SJSA1 (cell line): ENCODE measurements at regions not wholly inside any gene's neighbourhood (a gene's known extent, or its start where the extent isn't known, plus 50 kb on each side); places are given as distances from the start of the nearest gene placed in this dataset.
"Not testable (repeated sequence)": the region's sequence is repeated elsewhere in the genome, so short reads cannot be mapped to it uniquely, and the experiment has no call there.

ENCODE experiments used
- DNase-seq, 2 experiments: peaks; one replicate each; pipeline ENCODE4 v3.0.0-alpha.2; 2015 to 2020; ENCODE audit warnings: low spot score in 2 of 2, low read depth in 1 of 2
- H3K27ac ChIP-seq: fragments of 250-450 bp; sonication (Bioruptor Pico); 2 replicates; pipeline ENCODE4 v1.5.1; 2020; ENCODE audit warnings: mild to moderate bottlenecking, moderate library complexity
- H3K27me3 ChIP-seq: fragments of 250-450 bp; sonication (Bioruptor Pico); replicated peaks from 2 replicates; pipeline ENCODE4 v1.5.1; 2020; ENCODE audit warnings: mild to moderate bottlenecking, moderate library complexity
- H3K36me3 ChIP-seq: fragments of 250-450 bp; sonication (Bioruptor Pico); 2 replicates; pipeline ENCODE4 v1.5.1; 2020; ENCODE audit warnings: mild to moderate bottlenecking
- H3K4me1 ChIP-seq: fragments of 250-450 bp; sonication (Bioruptor Pico); replicated peaks from 2 replicates; pipeline ENCODE4 v1.6.1; 2021; ENCODE audit warnings: mild to moderate bottlenecking
- H3K4me3 ChIP-seq: fragments of 250-450 bp; sonication (Bioruptor Pico); 2 replicates; pipeline ENCODE4 v1.5.1; 2020; ENCODE audit warnings: mild to moderate bottlenecking
- H3K9me3 ChIP-seq: fragments of 250-450 bp; sonication (Bioruptor Pico); replicated peaks from 2 replicates; pipeline ENCODE4 v1.5.1; 2020; ENCODE audit warnings: mild to moderate bottlenecking

DNA sequence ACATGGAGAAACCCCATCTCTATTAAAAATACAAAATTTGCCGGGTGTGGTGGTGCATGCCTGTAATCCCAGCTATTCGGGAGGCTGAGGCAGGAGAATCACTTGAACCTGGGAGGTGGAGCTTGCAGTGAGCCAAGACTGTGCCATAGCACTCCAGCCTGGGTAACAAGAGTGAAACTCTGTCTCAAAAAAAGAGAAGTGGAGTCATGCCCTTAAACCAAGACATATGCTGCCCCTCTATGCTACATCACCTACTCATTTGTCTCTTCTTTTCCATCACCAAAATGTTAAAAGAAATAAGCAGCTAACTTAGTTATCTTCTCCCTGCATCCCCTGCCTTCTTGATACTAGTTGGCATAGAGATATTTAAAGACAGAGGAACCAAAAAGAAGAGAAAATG, 63.4 kb upstream of the RBPJ start:
- H3K27me3 ChIP-seq, DNase-seq, H3K36me3 ChIP-seq, H3K4me3 ChIP-seq, H3K9me3 ChIP-seq, H3K27ac ChIP-seq, H3K4me1 ChIP-seq: not testable (repeated sequence)

- Histone ChIP-seq H3K36me3 (no peaks in the 10 kb centered on the region), H3K9me3 (no peaks in the 10 kb centered on the region), H3K27ac (no peak overlapping the region), H3K4me3 (no peak overlapping the region), H3K27me3 (no peaks in the 10 kb centered on the region), H3K4me1 (no peaks in the 10 kb centered on the region)
- no peak for DNase-seq
These were observed 63.0 kb upstream of the RBPJ start for GRCh38 chr4:26257850-26258249.

DNA sequence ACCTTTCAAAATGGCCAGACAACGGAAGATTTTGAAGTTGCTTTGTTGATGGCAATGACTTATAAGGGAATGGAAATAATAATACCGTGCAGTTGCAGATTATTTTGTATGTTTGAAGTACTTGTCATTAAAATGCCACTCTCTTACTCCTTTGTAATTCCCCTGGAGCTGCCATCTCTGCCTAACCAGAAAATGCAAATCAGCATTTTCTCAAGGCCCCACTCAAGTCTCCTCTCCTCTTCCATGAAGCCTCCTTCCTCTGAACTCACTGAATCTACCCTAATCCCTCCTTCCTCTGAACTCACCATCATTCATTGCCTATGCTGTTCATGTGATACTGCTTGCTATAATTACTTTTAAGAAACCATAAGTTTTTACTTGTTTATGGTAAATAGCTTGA, 60.2 kb upstream of the RBPJ start:
- Histone ChIP-seq H3K36me3 (no peaks in the 10 kb centered on the region), H3K4me3 (no peak overlapping the region), H3K27ac (no peak overlapping the region), H3K4me1 (no peaks in the 10 kb centered on the region), H3K27me3 (no peaks in the 10 kb centered on the region), H3K9me3 (no peaks in the 10 kb centered on the region)
- no peak for DNase-seq

GRCh38 chr4:26261405-26261804, 59.4 kb upstream of the RBPJ start:
- Histone ChIP-seq H3K27me3 (no peaks in the 10 kb centered on the region), H3K27ac (no peak overlapping the region), H3K9me3 (no peaks in the 10 kb centered on the region), H3K4me1 (no peaks in the 10 kb centered on the region), H3K4me3 (no peak overlapping the region), H3K36me3 (no peaks in the 10 kb centered on the region)
- DNase-seq, result no peak

GRCh38 chr4:26263165-26263564, 57.6 kb upstream of the RBPJ start:
- Histone ChIP-seq H3K9me3 (no peaks in the 10 kb centered on the region), H3K27me3 (no peaks in the 10 kb centered on the region), H3K4me1 (no peaks in the 10 kb centered on the region), H3K36me3 (no peaks in the 10 kb centered on the region), H3K4me3 (no peak overlapping the region), H3K27ac (no peak overlapping the region)
- no peak for DNase-seq

DNA sequence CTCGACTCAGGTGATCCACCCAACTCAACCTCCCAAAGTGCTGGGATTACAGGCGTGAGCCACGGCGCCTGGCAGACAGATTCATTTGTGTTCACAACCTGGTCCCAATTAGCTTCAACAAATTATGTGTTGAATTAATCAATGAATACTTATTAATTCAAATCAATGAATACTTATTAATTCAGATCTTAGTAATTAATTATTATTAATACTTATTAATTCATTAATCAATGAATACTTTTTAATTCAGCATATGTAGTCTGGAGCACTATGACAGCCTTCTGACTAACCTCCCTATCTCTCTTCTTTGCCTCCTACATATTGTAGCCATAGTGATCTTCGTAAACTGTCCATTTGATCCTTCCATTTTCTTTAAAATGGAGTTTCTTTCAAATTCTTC, 56.7 kb upstream of the RBPJ start:
- DNase-seq, result no peak
- Histone ChIP-seq H3K4me3 (no peak overlapping the region), H3K27ac (no peak overlapping the region), H3K9me3 (no peaks in the 10 kb centered on the region), H3K36me3 (no peaks in the 10 kb centered on the region), H3K4me1 (no peaks in the 10 kb centered on the region), H3K27me3 (no peaks in the 10 kb centered on the region)

DNA sequence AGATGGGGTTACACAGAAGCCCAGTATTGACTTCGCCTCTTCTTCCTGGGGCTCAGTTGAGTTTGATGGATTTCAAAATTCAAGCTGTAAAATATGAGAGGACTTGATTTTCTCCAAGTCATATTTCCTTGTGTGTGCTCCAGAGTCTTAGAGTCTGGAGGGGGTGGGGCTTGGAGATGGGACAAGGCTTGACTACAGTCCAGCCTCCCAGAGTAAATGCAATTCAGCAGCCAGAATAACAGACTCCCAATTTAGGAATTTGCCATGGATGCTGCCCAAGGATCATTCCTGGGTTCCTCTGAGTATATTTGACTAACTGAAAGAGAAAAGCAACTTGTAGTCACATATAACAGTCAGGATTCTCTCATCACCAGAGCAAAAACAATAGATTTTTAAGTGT, 53.7 kb upstream of the RBPJ start:
- no peak overlapping the region for H3K27ac ChIP-seq
- DNase-seq, result no peak
- H3K4me3 ChIP-seq, result no peak overlapping the region
- H3K9me3 ChIP-seq, result no peaks in the 10 kb centered on the region
- no peaks in the 10 kb centered on the region for H3K4me1 ChIP-seq
- no peaks in the 10 kb centered on the region for H3K27me3 ChIP-seq
- no peaks in the 10 kb centered on the region for H3K36me3 ChIP-seq

GRCh38 chr4:26268246-26268645, 52.6 kb upstream of the RBPJ start:
- no peak overlapping the region for H3K4me3 ChIP-seq
- H3K36me3 ChIP-seq, result no peaks in the 10 kb centered on the region
- H3K4me1 ChIP-seq, result no peaks in the 10 kb centered on the region
- H3K9me3 ChIP-seq, result no peaks in the 10 kb centered on the region
- H3K27ac ChIP-seq, result no peak overlapping the region
- no peak for DNase-seq
- H3K27me3 ChIP-seq, result no peaks in the 10 kb centered on the region

DNA sequence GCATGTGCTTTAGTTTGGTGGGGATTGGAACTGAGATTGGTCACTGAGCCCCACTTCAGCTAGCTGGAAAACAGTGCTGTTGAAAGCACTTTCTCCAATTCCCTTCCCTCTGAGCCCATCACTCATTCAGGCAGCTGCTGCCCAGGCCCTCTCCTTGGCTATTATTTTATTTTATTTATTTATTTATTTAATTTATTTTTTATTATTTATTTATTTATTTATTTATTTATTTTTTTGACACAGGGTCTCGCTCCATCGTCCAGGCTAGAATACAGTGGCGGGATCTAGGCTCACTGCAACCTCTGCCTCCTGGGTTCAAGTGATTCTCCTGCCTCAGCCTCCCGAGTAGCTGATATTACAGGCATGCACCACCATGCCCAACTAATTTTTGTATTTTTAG, 51.8 kb upstream of the RBPJ start:
- no peak overlapping the region for H3K4me3 ChIP-seq
- no peaks in the 10 kb centered on the region for H3K36me3 ChIP-seq
- no peak overlapping the region for H3K27ac ChIP-seq
- H3K27me3 ChIP-seq, result no peaks in the 10 kb centered on the region
- H3K4me1 ChIP-seq, result no peaks in the 10 kb centered on the region
- H3K9me3 ChIP-seq, result no peaks in the 10 kb centered on the region
- no peak for DNase-seq
